ENCODE measurements at regions not wholly inside any gene's neighbourhood (a gene's known extent, or its start where the extent isn't known, plus 50 kb on each side); places are given as distances from the start of the nearest gene placed in this dataset.

DNA sequence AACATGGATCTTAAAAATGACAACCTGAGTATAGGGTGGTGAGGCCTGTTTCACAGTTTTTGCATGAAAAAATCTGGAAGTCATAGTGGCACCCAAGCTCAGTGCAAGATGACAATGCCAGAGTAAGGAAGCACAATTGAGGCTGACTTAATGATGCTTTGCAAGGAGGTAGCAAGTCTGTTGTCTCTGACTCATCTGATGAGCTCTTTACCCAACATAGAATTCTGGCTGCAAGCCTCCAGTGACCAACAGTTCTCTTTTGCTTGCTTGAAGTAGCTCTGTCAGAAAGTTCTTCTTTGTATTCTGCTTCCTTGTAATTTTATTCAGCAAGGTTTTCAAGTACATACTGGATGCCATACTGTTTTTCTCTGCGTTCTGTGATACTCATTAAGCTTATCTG lies 117.1 kb downstream of the FOXD2 start:
- no peak for TF ChIP-seq GATA1 (IDR thresholded peaks at IDR 0.05; ENCODE audit: low read depth, low read length)
- TF ChIP-seq POLR2A (IDR thresholded peaks at IDR 0.05; ENCODE audit: low read length) = no peak
- DNase-seq = no peak

- DNase-seq = no peak
- TF ChIP-seq GATA1 (IDR thresholded peaks at IDR 0.05; ENCODE audit: low read depth, low read length) (no peak), POLR2A (IDR thresholded peaks at IDR 0.05; ENCODE audit: low read length) (no peak)
These were observed 117.5 kb downstream of the FOXD2 start for GRCh38 chr1:47555306-47555705.

DNA sequence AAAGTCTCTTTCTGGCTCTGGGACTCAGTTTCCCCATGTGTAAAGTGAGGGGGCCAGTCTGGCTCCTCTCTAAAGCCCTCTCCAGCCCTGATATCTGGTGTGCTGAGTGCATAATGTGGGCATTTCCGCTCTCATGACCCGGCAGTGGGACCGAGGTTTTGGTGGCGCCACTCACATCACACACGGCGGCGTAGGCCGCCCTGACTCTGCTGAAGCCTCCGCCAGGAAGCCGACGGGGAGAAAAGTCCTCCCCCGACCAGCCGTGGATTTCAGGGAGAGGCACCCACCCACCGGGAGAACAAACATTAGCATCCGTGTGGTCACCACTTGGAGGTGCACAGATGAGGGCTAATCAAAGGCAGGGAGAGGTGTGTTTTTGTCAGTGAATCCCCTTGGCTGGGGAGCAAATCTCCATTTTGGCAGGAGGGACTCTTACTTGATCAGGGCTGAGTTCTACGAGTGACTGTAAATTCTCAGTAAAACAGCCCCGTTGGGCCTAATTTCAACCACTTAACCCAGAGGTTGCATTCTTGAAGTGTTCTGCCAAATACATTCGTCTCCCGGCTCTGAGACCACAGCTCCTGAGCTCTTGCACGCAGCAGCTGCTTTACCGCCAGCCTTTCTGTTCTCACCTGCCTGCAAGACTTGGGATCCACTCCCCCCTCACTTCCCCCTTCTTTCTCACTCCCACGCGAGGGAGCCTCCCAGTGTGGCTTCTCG lies 118.2 kb downstream of the FOXD2 start:
- no peak for DNase-seq
- TF ChIP-seq POLR2A (IDR thresholded peaks at IDR 0.05; ENCODE audit: low read length) (no peak), GATA1 (IDR thresholded peaks at IDR 0.05; ENCODE audit: low read depth, low read length) (no peak)

DNA sequence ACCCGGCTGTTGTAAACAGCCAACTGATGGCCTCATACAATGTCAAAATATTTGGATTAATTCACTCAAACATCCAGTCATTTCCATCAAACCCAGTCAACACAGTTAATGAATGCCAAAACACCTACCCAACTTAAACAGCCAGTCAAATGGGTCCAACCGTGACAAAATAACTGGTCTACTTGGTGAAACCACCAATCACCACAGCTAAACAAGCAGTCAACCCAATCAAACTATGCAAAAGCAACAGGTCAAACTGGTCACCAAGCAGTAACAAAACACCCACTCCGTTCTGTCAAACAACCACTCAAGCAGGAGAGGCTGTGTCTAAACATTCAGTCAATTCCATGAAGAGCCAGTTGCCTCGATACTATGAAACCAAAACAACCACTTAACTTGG lies 119.2 kb downstream of the FOXD2 start:
- TF ChIP-seq POLR2A (IDR thresholded peaks at IDR 0.05; ENCODE audit: low read length) = no peak
- no peak for TF ChIP-seq GATA1 (IDR thresholded peaks at IDR 0.05; ENCODE audit: low read depth, low read length)
- no peak for DNase-seq

DNA sequence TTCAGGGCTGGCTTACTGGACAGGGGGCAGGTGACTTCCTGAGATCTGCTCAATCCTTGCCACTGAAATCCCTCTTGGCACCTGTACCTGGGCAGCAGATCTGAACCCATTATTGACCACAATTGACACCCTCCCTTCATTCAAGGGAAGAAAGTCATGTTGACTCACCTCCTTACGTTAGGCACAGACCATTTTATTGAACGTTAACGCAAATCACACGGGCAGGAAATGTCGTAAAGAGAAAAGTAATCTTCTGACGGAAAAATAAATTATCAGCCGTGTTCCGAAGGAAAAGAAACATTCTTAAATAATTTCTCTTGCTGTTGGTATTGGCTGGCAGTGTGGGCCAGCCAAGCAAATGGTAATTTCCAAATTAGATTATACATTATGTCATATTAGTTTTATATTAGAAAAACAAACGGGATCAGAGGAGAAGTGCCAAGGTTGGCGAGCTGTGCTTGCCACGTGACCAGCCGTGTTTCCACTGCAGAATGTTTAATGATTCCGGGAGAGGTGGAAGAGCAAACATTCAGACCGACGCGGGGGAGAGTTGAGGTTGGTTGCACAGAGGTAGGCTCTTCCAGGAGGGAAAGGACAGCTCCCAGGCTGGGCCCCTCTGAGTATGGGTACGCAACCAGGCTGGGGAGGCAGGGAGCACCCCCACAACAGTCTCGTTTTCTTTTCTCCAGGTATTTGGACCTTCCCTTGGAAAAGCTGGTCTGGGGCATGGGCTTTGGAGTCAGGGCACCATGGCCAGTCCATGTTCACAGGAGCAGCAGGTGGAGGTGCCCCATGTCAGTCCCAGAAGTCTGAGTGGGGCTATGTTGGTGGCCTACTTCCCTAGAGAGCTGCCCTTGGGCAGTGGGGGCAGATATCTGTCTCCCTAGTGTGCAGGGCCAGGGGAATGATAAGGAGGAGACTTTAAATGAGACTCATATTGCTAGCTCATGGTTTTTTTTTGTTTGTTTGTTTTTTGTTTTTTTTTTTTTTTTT lies 121.1 kb downstream of the FOXD2 start:
- TF ChIP-seq POLR2A (IDR thresholded peaks at IDR 0.05; ENCODE audit: low read length) (no peak), GATA1 (IDR thresholded peaks at IDR 0.05; ENCODE audit: low read depth, low read length) (no peak)
- DNase-seq = no peak

- no peak for DNase-seq
- no peak for TF ChIP-seq POLR2A (IDR thresholded peaks at IDR 0.05; ENCODE audit: low read length)
- TF ChIP-seq GATA1 (IDR thresholded peaks at IDR 0.05; ENCODE audit: low read depth, low read length) = no peak
These were observed 122.3 kb downstream of the FOXD2 start for GRCh38 chr1:47559944-47560695.

DNA sequence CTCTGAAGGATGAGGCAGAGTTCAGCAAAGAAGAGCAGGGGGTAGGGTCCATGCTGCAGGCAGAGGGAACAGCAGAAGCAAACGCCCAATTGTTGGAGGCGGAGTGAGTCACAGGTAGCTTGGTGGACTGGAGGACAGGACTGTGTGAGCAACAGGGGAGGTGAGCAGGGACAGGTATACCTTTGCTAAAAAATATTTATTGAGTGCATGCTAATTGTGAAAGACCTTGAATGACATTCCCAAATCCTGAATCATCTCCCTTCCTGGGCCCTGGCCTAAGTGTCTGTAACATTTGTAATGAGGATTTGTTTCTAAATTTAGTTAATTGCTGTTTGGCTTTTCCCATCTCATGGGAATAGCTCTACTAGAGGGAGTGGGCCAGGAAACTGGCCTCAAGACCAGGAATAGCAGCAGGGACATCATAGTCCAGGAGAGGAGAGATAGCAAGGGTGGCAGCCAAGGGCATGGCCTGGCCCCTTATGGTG lies 123.7 kb downstream of the FOXD2 start:
- no peak for DNase-seq
- TF ChIP-seq POLR2A (IDR thresholded peaks at IDR 0.05; ENCODE audit: low read length) (no peak), GATA1 (IDR thresholded peaks at IDR 0.05; ENCODE audit: low read depth, low read length) (no peak)

DNA sequence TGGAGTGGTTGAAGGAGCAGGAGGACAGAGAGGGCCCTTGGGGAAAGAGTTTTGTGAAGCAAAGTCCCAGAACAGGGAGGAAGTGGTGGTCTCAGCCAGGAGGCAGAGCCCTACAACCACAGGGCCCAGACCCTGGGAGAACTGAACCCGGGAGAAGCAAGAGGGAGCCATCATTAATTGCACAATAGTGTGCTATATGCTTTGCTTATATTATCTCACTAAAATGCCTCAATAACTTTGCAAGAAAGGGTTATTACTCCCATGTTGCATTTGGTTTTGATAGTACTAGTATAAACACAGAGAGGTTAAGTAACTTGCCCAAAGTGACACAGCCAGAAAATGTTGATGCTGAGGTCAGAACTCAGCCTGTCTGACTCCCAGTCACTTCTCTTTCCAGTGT lies 124.3 kb downstream of the FOXD2 start:
- no peak for DNase-seq
- TF ChIP-seq POLR2A (IDR thresholded peaks at IDR 0.05; ENCODE audit: low read length) (no peak), GATA1 (IDR thresholded peaks at IDR 0.05; ENCODE audit: low read depth, low read length) (no peak)

DNA sequence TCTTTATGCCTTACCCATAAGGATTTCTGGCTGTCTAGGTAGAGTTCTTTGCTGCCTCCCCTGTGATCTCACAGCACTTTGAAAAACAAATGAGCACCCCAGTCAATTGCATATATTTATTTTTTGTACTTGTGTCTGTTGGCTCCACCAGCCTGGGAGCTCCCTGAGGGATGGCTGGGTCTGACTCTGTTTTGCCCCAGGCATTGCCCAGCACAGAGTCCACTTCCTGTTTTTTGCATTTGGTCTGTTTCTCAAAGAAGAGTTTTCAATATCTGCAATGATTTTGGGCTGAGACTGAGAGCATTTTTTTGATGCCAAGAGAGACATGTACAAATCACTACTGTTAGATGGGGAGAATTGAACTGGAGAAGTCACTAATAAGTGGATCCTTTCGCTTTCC lies 125.0 kb downstream of the FOXD2 start:
- TF ChIP-seq GATA1 (IDR thresholded peaks at IDR 0.05; ENCODE audit: low read depth, low read length) = no peak
- TF ChIP-seq POLR2A (IDR thresholded peaks at IDR 0.05; ENCODE audit: low read length) = no peak
- DNase-seq = no peak

GRCh38 chr1:47563201-47563600 lies 125.4 kb downstream of the FOXD2 start:
- TF ChIP-seq POLR2A (IDR thresholded peaks at IDR 0.05; ENCODE audit: low read length) (no peak), GATA1 (IDR thresholded peaks at IDR 0.05; ENCODE audit: low read depth, low read length) (no peak)
- no peak for DNase-seq

DNA sequence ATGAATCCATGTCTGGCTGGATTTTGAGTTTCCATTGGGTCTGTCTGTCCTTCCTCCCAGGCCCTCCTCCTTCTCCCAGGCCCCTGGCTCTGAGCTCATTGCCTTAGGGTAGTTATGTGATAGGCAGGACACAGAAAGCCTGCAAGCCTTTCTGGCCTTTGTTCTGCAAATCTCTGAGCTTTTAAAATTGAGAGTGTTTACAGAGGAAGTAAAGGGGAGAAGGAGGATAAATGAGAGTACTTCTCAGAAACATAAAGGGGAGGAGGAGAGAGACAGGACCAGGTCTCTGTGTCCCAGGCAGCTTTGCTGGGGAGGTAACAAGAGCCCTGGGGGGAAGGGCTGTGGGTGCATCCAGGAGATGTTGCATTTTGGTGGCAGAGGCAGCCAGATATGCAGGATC lies 126.7 kb downstream of the FOXD2 start:
- no peak for DNase-seq
- TF ChIP-seq GATA1 (IDR thresholded peaks at IDR 0.05; ENCODE audit: low read depth, low read length) (no peak), POLR2A (IDR thresholded peaks at IDR 0.05; ENCODE audit: low read length) (no peak)

DNA sequence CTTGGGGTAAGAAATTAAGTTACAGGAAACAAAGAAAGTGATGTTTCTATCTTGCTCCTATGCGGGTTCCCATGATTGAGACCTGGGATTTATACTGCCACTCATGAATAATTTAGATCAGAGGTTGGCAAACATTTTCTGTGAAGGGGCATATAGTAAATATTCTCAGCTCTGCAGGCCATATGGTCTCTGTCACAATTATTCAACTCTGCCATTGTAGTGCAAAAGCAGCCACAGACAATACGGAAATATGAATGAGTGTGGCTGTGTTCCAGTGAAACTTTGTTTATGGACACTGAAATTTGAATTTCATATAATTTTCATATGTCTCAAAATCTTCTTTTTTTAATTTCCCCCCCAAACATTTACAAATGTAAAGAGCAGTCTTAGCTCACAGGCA lies 127.2 kb downstream of the FOXD2 start:
- DNase-seq = no peak
- TF ChIP-seq POLR2A (IDR thresholded peaks at IDR 0.05; ENCODE audit: low read length) = no peak
- TF ChIP-seq GATA1 (IDR thresholded peaks at IDR 0.05; ENCODE audit: low read depth, low read length) = no peak

- TF ChIP-seq POLR2A (IDR thresholded peaks at IDR 0.05; ENCODE audit: low read length) (no peak), GATA1 (IDR thresholded peaks at IDR 0.05; ENCODE audit: low read depth, low read length) (no peak)
- no peak for DNase-seq
These were observed 127.8 kb downstream of the FOXD2 start for GRCh38 chr1:47565676-47566075.

DNA sequence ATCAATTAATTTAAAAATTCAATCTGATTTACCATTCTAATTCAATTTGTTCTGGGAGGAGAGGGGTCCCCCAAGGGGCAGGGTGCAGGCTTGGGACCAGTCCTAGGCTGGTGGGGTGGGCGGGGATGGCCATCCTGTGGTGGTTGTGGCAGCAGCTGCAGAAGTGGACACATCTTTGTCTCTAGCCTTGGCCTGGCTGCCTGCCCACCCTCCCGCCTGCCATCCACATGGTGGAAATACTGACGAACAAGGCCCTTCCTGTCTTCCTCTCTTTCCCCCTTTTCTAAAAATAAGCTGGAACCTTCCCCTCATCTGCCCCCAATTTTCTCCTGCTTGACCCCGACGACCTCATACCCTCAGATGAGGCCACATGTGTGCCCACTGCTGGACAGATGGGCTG lies 130.9 kb downstream of the FOXD2 start:
- TF ChIP-seq POLR2A (IDR thresholded peaks at IDR 0.05; ENCODE audit: low read length) (no peak), GATA1 (IDR thresholded peaks at IDR 0.05; ENCODE audit: low read depth, low read length) (no peak)
- no peak for DNase-seq
